T-cell (primary cell): ENCODE measurements at regions not wholly inside any gene's neighbourhood (a gene's known extent, or its start where the extent isn't known, plus 50 kb on each side); places are given as distances from the start of the nearest gene placed in this dataset.

Source experiments
- ATAC-seq, 4 experiments: fragments of 200-7000 bp in 3 of 4; fragments of 150-1000 bp in 1 of 4; cut with Tn5 transposase; replicated peaks in 1 of 4; 1 replicate in 3 of 4; 2 replicates in 1 of 4; pipeline ENCODE4 v1.10.0; 2021; ENCODE audit warnings: moderate library complexity in 3 of 4, mild to moderate bottlenecking in 2 of 4, moderate number of reproducible peaks in 1 of 4
- CTCF ChIA-PET, 2 donors: fragments of 300-600 bp; sonication (Branson Sonifier 250); formaldehyde crosslinking; loops; one replicate each; lab custom pipeline; 2022; ENCODE audit warnings: antibody characterized with exemption in 2 of 2; lab: Charles Lee
- POLR2A ChIA-PET, 2 donors: fragments of 300-600 bp; sonication (Branson Sonifier 250); formaldehyde crosslinking; loops; one replicate each; lab custom pipeline; 2022; ENCODE audit warnings: antibody characterized with exemption in 2 of 2; lab: Charles Lee
- DNase-seq, 35 experiments: peaks; one replicate each; pipeline versions ENCODE4 v3.0.0 to v3.0.0-alpha.2; 2013 to 2023
- H3K27ac ChIP-seq: one replicate; pipeline ENCODE4 v1.5.1; 2013; ENCODE audit warnings: low read length
- H3K27me3 ChIP-seq, 2 experiments: replicated peaks in 1 of 2; 1 replicate in 1 of 2; 2 replicates in 1 of 2; pipeline versions ENCODE4 v1.6.1 to v1.7.0; 2013; ENCODE audit warnings: low read length in 1 of 2, mixed read lengths in 1 of 2; ENCODE audit not compliant: control insufficient read depth in 2 of 2, insufficient read depth in 2 of 2; ENCODE audit errors: extremely low read depth in 1 of 2
- H3K36me3 ChIP-seq, 2 donors: 1 replicate in 1 of 2; 2 replicates in 1 of 2; pipeline versions ENCODE4 v1.6.1 to v1.7.0; 2013; ENCODE audit warnings: low read length in 1 of 2; ENCODE audit not compliant: control insufficient read depth in 2 of 2, insufficient read depth in 1 of 2; ENCODE audit errors: extremely low read depth in 1 of 2
- H3K4me1 ChIP-seq, 2 experiments: 1 replicate in 1 of 2; 2 replicates in 1 of 2; pipeline versions ENCODE4 v1.6.1 to v1.7.0; 2013; ENCODE audit warnings: low read length in 2 of 2, mixed read lengths in 1 of 2; ENCODE audit not compliant: insufficient read depth in 2 of 2, control insufficient read depth in 1 of 2; ENCODE audit errors: extremely low read depth in 1 of 2
- H3K4me3 ChIP-seq, 2 donors: 1 replicate in 1 of 2; 2 replicates in 1 of 2; pipeline versions ENCODE4 v1.5.1 to v1.7.0; 2013; ENCODE audit warnings: mild to moderate bottlenecking in 2 of 2, low read length in 1 of 2, moderate library complexity in 1 of 2; ENCODE audit not compliant: control insufficient read depth in 1 of 2; ENCODE audit errors: extremely low read depth in 1 of 2
- H3K9me3 ChIP-seq: 2 replicates; pipeline ENCODE4 v1.7.0; 2013
- H3K27ac Mint-ChIP-seq, 2 donors: one replicate each; pipeline ENCODE4 v1.8.0; 2020 to 2021; ENCODE audit warnings: mild to moderate bottlenecking in 2 of 2, mixed read lengths in 2 of 2
- H3K27me3 Mint-ChIP-seq, 2 donors: one replicate each; pipeline ENCODE4 v1.8.0; 2021 to 2022; ENCODE audit warnings: mixed read lengths in 2 of 2
- H3K36me3 Mint-ChIP-seq: one replicate; pipeline ENCODE4 v1.8.0; 2021; ENCODE audit warnings: mixed read lengths
- H3K4me1 Mint-ChIP-seq, 3 donors: one replicate each; pipeline ENCODE4 v1.8.0; 2020 to 2022; ENCODE audit warnings: mixed read lengths in 3 of 3, mild to moderate bottlenecking in 1 of 3
- H3K4me3 Mint-ChIP-seq, 3 donors: one replicate each; pipeline ENCODE4 v1.8.0; 2020 to 2022; ENCODE audit warnings: mild to moderate bottlenecking in 3 of 3, mixed read lengths in 3 of 3, moderate library complexity in 3 of 3
- H3K9me3 Mint-ChIP-seq, 3 donors: one replicate each; pipeline ENCODE4 v1.8.0; 2020 to 2022; ENCODE audit warnings: mixed read lengths in 3 of 3
- WGBS: methylation state at CpG from one replicate; pipeline ENCODE4 v1.1.5; 2013; ENCODE audit warnings: missing lambda C conversion rate; ENCODE audit not compliant: insufficient coverage; 5-methylcytosine and 5-hydroxymethylcytosine counted together

- no peak for DNase-seq
- Histone ChIP-seq H3K27ac (no peak overlapping the region), H3K4me1 (no peaks in the 10 kb centered on the region), H3K9me3 (no peaks in the 10 kb centered on the region), H3K4me3 (no peak overlapping the region), H3K36me3 (no peaks in the 10 kb centered on the region), H3K27me3 (no peaks in the 10 kb centered on the region)
- ChIA-PET POLR2A (no interaction called here), CTCF (no interaction called here)
- Mint-ChIP-seq H3K4me3 (no peak overlapping the region), H3K27ac (no peak overlapping the region), H3K36me3 (peaks cover under 1% of the 10 kb centered on the region), H3K27me3 (no peaks in the 10 kb centered on the region), H3K9me3 (peaks cover 0 to 7% (median 0%) of the 10 kb centered on the region in 3 donors), H3K4me1 (no peaks in the 10 kb centered on the region)
- ATAC-seq = no peak
- no CpG with 5 or more reads among the region's 1 CpG for WGBS
Observed at GRCh38 chr21:28540514-28540913, 452.2 kb downstream of the LTN1 start.

GRCh38 chr21:28539623-28539988 lies 453.1 kb downstream of the LTN1 start:
- Histone ChIP-seq H3K27ac (no peak overlapping the region), H3K27me3 (no peaks in the 10 kb centered on the region), H3K36me3 (no peaks in the 10 kb centered on the region), H3K4me1 (no peaks in the 10 kb centered on the region), H3K9me3 (no peaks in the 10 kb centered on the region), H3K4me3 (no peak overlapping the region)
- Mint-ChIP-seq H3K9me3 (peaks cover 0 to 7% (median 0%) of the 10 kb centered on the region in 3 donors), H3K4me3 (no peak overlapping the region), H3K4me1 (no peaks in the 10 kb centered on the region), H3K27ac (no peak overlapping the region), H3K36me3 (no peaks in the 10 kb centered on the region), H3K27me3 (peaks cover 5% of the 10 kb centered on the region in 2 donors)
- DNase-seq (no peak), ATAC-seq (no peak)
- ChIA-PET POLR2A (no interaction called here), CTCF (no interaction called here)

GRCh38 chr21:28538987-28539622 lies 453.6 kb downstream of the LTN1 start:
- no peak overlapping the region for H3K27ac ChIP-seq
- no peaks in the 10 kb centered on the region for H3K27me3 ChIP-seq
- H3K36me3 ChIP-seq = no peaks in the 10 kb centered on the region
- WGBS = 93% methylated on average over 2 of the region's 3 CpGs
- H3K36me3 Mint-ChIP-seq = no peaks in the 10 kb centered on the region
- no peak overlapping the region for H3K4me3 Mint-ChIP-seq
- CTCF ChIA-PET = no interaction called here
- no peak overlapping the region for H3K27ac Mint-ChIP-seq
- no peaks in the 10 kb centered on the region for H3K4me1 ChIP-seq
- H3K27me3 Mint-ChIP-seq = peaks cover 5 to 9% of the 10 kb centered on the region in 2 donors
- no peak for DNase-seq
- POLR2A ChIA-PET = no interaction called here
- peaks cover 0 to 7% (median 0%) of the 10 kb centered on the region in 3 donors for H3K9me3 Mint-ChIP-seq
- H3K4me3 ChIP-seq = no peak overlapping the region
- H3K4me1 Mint-ChIP-seq = no peaks in the 10 kb centered on the region
- no peak for ATAC-seq
- H3K9me3 ChIP-seq = no peaks in the 10 kb centered on the region

GRCh38 chr21:28537371-28538079 lies 455.2 kb downstream of the LTN1 start:
- Histone ChIP-seq H3K4me3 (no peak overlapping the region), H3K36me3 (no peaks in the 10 kb centered on the region), H3K4me1 (no peaks in the 10 kb centered on the region), H3K27ac (no peak overlapping the region), H3K9me3 (no peaks in the 10 kb centered on the region), H3K27me3 (no peaks in the 10 kb centered on the region)
- ChIA-PET POLR2A (no interaction called here), CTCF (interaction anchor here in 1 of 2 donors (0.6 kb wide), 1 partner anchor 14 kb away, joined by 3 read pairs; no protein-coding TSS in a partner anchor)
- no peak overlapping the region for H3K4me3 Mint-ChIP-seq
- H3K9me3 Mint-ChIP-seq = peaks cover 0 to 3% (median 0%) of the 10 kb centered on the region in 3 donors
- H3K27ac Mint-ChIP-seq = no peak overlapping the region
- DNase-seq (no peak), ATAC-seq (no peak)
- no CpG with 5 or more reads among the region's 4 CpGs for WGBS
- no peaks in the 10 kb centered on the region for H3K4me1 Mint-ChIP-seq
- no peaks in the 10 kb centered on the region for H3K36me3 Mint-ChIP-seq
- peaks cover 7 to 14% of the 10 kb centered on the region in 2 donors for H3K27me3 Mint-ChIP-seq

GRCh38 chr21:28532446-28532845 lies 460.2 kb downstream of the LTN1 start:
- H3K4me3 Mint-ChIP-seq = no peak overlapping the region
- H3K27me3 ChIP-seq = no peaks in the 10 kb centered on the region
- no peaks in the 10 kb centered on the region for H3K9me3 ChIP-seq
- DNase-seq = no peak
- H3K4me1 ChIP-seq = no peaks in the 10 kb centered on the region
- no peak for ATAC-seq
- H3K36me3 Mint-ChIP-seq = no peaks in the 10 kb centered on the region
- H3K27ac Mint-ChIP-seq = no peak overlapping the region
- H3K4me3 ChIP-seq = no peak overlapping the region
- H3K36me3 ChIP-seq = no peaks in the 10 kb centered on the region
- peaks cover 0 to 8% (median 3%) of the 10 kb centered on the region in 3 donors for H3K9me3 Mint-ChIP-seq
- H3K27ac ChIP-seq = no peak overlapping the region
- CTCF ChIA-PET = no interaction called here
- H3K27me3 Mint-ChIP-seq = peaks cover 21 to 27% of the 10 kb centered on the region in 2 donors
- POLR2A ChIA-PET = no interaction called here
- H3K4me1 Mint-ChIP-seq = no peaks in the 10 kb centered on the region

- ChIA-PET CTCF (no interaction called here), POLR2A (no interaction called here)
- Histone ChIP-seq H3K9me3 (no peaks in the 10 kb centered on the region), H3K36me3 (no peaks in the 10 kb centered on the region), H3K27ac (no peak overlapping the region), H3K4me1 (no peaks in the 10 kb centered on the region), H3K27me3 (no peaks in the 10 kb centered on the region), H3K4me3 (no peak overlapping the region)
- Mint-ChIP-seq H3K27me3 (peaks cover 0 to 23% of the 10 kb centered on the region in 2 donors), H3K27ac (no peak overlapping the region), H3K4me3 (no peak overlapping the region), H3K4me1 (peaks cover 0 to 7% (median 2%) of the 10 kb centered on the region in 3 donors), H3K9me3 (peaks cover 0 to 5% (median 0%) of the 10 kb centered on the region in 3 donors), H3K36me3 (no peaks in the 10 kb centered on the region)
- no peak for DNase-seq
- WGBS = no CpG with 5 or more reads among the region's 2 CpGs
- no peak for ATAC-seq
Observed at GRCh38 chr21:28523367-28523766, 469.3 kb downstream of the LTN1 start.
